NB4 (cell line): ENCODE measurements at regions not wholly inside any gene's neighbourhood (a gene's known extent, or its start where the extent isn't known, plus 50 kb on each side); places are given as distances from the start of the nearest gene placed in this dataset.

ENCODE experiments used
- POLR2A ChIP-seq: IDR thresholded peaks from 2 replicates; pipeline ENCODE4 v1.6.1; 2011; ENCODE audit warnings: mild to moderate bottlenecking; ENCODE audit not compliant: insufficient read length; ENCODE audit errors: extremely low read depth
- TF ChIP-seq, protein P1 (sequence below): IDR thresholded peaks from one replicate; pipeline ENCODE4 v1.5.1; 2012; ENCODE audit warnings: low read depth, low read length

DNA sequence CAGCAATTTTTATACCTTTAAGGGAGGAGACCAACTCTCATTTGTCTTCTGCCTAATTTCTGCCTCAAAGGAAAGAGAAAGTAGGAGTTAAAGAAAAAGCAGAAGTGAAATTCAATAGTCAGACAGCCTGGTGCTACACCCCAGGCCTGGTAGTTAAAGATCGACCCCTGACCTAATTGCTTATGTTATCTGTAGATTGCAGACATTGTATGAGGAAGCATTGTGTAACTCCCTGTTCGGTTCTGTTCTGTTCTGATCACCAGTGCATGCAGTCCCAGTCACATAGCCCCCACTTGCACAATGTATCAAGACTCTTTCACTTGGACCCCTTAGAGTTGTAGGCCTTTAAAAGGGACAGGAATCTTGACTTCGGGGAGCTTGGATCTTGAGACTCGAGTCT is 335.9 kb upstream of the AR start:
- TF ChIP-seq POLR2A: no peak
- TF ChIP-seq, protein P1, sequence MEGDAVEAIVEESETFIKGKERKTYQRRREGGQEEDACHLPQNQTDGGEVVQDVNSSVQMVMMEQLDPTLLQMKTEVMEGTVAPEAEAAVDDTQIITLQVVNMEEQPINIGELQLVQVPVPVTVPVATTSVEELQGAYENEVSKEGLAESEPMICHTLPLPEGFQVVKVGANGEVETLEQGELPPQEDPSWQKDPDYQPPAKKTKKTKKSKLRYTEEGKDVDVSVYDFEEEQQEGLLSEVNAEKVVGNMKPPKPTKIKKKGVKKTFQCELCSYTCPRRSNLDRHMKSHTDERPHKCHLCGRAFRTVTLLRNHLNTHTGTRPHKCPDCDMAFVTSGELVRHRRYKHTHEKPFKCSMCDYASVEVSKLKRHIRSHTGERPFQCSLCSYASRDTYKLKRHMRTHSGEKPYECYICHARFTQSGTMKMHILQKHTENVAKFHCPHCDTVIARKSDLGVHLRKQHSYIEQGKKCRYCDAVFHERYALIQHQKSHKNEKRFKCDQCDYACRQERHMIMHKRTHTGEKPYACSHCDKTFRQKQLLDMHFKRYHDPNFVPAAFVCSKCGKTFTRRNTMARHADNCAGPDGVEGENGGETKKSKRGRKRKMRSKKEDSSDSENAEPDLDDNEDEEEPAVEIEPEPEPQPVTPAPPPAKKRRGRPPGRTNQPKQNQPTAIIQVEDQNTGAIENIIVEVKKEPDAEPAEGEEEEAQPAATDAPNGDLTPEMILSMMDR: no peak
